Midbrain (tissue), 1 donor: ENCODE measurements at regions not wholly inside any gene's neighbourhood (a gene's known extent, or its start where the extent isn't known, plus 50 kb on each side); places are given as distances from the start of the nearest gene placed in this dataset.
"Not testable (repeated sequence)": the region's sequence is repeated elsewhere in the genome, so short reads cannot be mapped to it uniquely, and the experiment has no call there.

Source experiments
- DNase-seq: peaks from one replicate; lab custom pipeline; 2025; lab: John Stamatoyannopoulos, UW

DNA sequence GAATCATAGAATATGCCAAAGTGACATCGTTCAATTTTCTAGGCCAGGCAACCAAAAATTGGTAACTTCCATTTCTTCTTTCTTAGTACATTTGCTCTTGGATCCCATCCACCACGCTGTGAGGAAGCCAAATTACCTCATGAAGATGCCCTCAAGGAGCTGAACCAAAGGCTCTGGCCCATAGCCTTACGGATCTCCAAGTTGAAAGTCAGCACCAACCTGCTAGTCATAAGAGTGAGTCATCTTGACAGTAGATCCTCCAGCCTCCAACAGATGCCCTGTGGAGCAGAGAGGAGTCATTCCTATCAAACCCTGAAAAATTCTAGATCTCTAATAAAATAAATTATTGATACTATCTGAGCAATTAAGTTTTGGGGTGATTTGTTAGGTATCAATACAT lies 322.5 kb upstream of the COL8A1 start:
- DNase-seq: no peak

DNA sequence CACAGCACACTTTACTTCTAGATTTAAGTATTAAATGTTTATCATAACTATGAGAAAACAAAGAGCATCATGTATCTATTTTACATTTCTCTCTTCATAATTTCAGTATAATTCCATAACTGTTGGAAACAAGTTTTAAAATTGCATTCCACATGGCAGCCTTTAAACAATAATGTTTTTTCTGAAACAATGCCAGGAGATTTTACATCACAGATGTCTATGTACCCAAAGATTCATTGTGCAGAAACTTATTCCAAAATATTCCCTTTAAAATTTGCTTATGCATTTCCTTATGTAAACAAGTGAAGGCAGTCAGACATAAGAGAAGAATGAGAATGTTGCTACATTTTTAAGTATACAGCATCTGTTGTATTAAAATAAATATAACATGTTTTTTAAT lies 324.9 kb upstream of the COL8A1 start:
- DNase-seq: no peak

DNA sequence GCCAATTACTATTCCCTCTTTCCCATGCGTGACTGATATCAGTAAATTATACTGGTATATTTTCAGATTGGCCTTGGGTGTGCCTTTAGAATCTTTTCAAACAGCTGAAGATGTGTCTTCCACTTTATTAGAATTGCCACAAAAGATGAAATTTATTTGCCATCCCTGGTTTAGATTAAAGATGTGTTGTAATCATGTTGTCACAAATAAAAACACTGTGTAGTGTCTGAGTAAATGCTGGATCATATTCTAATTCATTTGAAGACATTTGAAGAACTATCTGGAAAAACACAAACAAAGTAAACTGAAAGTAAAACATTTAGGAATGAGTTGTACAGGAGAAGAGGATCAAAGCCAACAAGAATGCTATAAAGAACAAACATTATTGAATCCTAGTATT lies 339.7 kb upstream of the COL8A1 start:
- DNase-seq: no peak

DNA sequence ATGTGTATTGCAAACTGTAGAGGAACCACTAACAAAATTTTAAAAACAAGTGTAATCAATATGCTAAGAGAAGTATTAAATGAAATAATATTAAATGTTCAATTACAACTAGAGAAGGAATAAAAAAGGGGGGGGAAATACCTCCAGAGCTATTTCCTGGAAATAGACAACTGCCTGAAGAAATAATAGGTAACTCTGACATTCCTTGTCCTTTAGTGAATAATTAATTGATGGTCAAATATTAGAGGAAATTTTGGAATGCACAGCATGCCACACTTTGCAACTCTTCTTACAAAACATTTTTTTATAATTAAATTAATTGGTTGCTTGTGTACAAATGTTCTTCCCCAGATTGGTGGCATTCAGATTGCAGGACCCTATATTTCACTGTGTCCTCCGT lies 342.6 kb upstream of the COL8A1 start:
- DNase-seq: no peak

DNA sequence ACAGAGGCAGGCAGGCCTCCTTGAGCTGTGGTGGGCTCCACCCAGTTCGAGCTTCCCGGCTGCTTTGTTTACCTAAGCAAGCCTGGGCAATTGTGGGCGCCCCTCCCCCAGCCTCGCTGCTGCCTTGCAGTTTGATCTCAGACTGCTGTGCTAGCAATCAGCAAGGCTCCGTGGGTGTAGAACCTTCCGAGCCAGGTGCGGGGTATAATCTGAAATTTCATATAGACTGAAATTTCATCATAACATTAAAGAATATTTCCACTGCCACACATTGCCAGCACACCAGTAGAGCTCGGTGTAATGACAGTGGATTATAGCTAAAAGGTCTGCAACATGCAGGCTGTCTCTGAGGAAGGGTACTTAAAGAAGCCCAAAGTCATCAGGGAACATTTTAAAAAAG lies 344.3 kb upstream of the COL8A1 start:
- DNase-seq: not testable (repeated sequence)

DNA sequence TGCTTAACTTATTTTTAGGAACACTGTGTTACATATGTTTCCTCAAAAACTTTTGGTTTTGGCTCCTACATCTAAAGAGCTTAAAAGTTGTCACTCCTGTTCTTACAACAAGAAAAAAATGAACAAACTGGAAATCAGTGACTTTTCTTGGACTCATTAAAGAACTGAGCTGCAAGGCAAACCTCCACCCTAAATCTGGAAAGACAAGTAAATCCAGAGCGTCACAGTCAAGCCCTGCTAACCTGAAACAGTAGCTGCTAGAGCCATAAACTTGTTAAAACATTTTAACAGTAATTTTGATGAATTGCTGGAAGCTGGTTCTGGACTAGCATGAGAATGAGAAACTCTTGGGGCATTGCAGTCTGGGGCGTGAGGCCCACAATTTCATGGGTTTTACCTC lies 350.5 kb upstream of the COL8A1 start:
- no peak for DNase-seq

DNA sequence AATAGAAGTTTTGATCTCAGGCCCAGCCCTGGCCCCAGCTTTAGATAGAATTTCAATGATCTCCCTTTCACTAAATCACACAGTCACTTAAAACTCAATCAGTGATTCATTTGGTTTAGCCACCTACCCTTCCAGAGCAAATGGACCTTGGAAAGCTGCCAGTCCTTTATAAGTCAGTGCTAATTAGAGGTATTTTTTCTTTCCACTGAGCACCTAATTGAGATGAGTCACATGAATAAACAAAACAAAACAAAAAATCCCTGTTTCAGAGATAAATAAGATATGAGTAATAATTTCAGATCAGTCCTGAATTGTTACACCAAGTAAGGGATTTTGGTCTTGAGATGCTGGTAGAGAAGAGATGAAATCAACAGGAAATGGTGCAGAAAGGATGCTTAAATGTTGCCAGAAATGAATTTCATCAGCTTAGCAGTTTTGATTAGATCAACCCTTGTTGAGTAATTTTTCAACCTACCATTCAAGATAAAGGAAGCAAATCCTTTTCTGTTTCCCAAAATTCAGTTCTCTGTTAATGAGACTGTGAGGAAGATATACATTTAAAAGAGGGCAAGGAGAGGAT lies 352.0 kb upstream of the COL8A1 start:
- no peak for DNase-seq

DNA sequence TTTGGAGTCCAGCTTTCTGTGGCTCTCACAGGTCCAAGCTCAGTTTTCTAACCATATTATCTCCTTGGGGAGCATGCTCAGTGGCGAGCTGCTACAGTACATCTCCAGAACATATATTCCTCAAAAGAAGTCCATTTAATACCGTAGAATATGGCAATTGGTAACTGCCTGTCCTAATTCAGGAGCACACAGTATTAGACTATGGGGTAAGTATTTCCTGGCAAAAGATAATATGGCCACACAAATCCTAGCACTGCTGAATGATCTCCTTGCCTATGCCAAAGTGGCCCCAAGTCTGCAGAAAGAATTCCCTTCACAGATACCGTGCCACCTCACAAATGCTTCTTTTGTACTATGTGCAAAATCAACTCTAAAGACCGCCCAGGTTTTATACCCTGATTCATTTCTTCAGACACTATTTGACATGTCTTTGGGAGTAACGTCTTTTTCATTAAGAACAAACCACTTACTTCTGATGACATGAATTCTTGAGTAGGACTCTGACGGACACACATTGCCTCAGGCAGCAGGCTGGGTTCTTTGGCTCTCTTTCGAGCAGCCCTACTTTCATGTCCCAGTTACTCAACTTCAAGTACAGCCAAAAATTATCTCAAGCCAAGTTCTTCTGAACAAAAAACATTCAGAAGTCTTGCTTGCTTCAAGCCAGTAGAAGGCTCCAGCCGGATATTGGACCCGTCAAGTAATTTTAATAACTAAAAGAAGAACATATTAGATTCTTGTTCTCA lies 368.3 kb upstream of the DCBLD2 start:
- DNase-seq: peak; percentile 43

DNA sequence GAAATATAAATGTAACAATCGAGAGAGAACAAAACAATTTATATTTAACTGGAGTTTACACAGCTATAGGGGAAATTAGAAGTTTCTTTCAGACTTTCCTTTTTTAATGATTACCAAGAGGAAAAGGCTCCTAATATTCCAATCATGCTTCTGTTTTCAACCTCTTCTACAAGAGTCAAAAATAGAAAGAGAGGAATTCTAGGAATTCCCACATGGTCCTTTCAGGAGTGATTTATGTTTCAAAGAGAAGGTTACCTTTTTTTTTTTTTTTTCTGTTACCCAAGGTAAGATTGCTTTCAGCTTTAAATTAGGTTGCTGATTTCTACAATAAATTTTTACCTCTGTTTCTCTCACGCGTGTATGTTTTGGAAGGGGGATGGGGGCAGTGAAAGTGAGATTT lies 355.3 kb upstream of the DCBLD2 start:
- no peak for DNase-seq

DNA sequence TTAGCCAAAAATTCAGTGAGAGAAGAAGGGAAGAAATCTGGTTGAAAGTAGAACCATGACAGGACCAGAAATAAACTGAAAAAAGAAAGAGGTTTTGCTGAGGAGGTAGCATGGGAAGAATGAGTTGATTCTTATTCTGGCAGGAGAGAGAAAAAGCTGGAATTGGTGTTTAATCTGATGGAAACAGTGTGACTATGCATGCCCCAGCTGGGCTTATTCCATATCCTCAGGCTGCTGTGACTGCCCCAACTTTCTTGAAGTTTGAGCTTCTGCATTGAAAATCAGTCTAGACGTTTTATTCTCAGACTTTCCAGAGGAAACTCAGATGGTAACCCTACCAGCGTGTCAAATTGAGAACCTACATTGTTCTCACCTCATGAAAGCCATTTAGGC lies 352.5 kb upstream of the DCBLD2 start:
- no peak for DNase-seq

DNA sequence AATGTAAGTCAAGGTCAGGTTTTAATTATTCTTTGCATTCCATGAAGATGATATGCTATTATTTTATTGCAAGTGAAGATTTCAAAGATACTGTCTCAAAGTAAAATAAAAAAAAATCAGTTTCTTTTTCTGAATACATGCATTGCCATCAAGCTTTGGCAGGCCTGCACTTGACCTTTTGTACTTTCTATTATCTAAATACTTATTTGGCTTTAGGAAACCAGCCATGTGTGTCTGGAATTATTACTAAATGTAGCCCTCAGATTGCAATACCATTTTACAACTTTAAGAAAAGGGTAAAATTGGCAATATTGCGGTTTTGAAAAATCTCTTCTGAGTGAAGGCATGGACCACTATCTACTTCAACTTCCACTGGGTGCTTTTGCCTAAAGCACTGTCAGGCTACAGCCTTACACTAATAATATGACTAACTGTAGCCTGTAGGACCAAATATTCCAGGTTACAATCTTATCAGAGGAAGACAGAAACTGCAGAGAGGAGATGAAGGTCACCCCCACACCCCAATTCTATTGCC lies 349.4 kb upstream of the DCBLD2 start:
- no peak for DNase-seq

DNA sequence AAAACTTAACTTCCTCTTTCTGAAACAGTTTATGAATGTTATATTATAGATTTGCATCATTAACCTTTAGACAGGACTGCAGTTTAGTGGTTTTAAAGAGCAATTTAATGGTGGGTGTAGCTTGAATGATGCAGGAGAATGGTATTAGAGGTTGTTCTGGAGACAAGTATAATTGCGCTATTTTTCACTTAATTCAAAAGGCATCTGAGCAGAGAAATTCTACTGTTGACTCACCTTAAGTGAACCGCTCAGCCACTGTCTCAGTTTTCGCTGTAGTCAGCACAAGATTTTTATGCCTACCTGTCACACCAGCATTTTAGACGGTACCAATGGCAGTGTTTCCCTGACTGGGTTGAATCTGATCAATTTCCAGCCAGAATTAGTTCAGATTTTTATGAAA lies 348.8 kb upstream of the DCBLD2 start:
- DNase-seq: no peak

DNA sequence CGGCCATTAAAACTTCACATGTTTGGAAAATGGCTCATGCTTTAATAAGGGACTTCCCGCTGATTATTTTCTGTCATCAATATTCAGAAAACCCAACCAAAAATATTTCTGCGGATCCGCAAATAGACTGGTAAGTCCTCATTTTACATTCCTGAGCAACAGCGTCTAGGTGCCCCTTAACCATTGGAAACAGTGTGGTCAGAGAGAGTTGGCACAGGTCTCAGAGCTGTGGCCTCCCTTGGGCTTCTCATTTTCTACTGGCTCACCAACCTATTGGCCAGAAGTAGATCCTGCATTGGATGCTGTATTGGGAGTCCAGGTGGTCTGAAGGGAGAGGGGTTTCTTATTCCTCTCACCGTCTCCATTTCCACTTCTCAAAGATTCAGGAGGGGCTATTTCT lies 348.1 kb upstream of the DCBLD2 start:
- DNase-seq: no peak

DNA sequence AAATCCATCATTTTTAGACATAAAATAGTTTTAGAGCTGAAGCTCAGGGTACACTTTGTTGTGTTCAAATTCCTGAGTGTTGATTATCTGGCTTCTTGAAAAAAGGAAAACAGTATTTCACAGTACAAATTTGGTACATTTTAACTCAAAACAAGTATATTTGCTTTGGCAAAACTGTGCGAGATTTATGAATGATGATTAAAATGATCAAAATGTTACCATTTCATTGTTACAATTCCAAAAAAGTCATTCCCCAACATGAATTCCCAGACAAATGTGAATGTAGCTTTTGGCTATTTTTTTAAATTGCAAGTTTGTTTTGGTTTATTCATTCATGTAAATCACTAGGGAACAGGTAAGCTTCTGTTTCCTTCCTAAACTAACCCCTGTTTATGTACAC lies 347.4 kb upstream of the DCBLD2 start:
- DNase-seq: no peak

DNA sequence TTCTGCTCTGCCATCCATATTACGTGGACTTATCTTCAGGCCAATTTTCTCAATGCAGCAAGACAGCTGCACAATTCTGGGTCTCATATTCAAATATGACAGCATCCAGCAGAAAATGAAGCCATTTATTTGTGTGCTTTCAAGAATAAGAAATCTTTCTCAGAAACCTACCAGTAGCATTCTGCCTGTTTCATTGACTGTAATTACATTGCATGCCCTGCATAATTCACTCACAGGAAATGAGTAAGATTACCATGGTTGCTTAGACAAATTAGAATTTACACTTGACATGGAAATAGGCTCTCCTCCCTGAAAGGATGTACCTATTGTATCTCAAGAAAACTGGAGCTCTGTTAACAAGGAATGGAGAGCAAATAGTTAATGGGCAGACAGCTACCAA lies 346.6 kb upstream of the DCBLD2 start:
- no peak for DNase-seq

DNA sequence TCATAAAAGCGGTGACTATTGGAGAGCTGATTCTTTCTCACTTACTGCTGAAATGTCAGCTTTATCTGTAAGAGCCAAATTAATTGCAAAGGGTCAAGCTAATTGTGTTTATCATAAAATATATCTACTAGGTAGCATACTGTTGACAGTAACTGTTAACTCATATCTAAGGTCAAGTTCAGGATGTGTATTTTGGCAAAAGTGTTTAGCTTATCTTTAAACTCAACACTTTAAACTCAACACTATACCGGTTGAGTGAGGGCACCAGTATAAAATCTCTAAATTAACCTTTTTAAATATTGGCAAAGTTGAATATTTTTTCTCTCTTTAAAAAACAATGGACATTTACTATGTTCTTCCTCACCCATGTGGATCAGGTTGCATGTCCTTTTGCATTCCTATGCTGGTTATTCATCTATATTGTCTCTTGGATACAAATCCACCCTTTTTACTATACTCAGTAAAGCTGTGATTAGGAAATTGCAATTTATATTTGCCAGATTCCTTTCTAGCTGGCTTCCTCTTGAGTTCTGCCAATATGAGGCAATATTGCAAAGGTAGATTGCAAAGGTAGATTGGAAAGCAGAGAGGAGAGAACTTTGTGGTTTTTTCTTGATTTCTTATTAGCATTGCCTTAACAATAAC lies 344.6 kb upstream of the DCBLD2 start:
- no peak for DNase-seq

DNA sequence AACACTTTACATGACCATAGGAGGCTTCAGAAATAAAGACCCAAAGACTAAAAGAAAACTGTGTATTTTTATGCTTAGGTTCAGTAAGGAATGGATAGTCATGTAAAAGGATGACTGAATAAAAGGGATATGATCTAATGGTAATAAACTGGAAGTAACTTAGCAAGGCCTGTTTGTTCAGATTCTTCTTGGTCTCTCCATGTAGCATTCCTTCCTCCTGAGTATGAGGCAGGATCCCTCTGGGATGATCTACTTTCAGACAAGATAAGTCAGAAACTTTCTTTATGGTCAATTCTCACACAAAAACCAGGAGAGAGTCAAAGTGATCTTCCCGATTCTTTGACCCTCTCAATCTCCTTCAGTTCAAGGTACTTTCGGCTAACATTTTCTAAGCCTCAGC lies 340.8 kb upstream of the DCBLD2 start:
- no peak for DNase-seq

DNA sequence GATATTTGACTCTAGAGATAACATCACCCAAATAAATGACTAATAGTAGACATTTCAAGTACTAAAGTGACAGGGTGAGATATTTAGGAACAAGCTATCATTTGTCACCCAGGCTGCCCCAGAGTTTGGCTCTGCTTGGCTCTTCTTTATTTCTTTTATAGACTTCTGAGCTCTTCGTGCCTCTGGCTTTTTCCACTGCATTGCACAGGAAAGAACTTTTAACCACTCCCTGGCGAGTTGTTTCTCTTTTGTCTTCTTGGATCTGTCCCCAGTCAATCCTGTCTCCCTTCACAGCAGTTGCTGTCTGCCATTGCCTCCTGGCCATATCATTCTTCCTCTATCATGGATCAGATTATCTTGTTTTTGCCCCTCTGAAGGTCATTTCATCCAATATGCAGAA lies 339.2 kb upstream of the DCBLD2 start:
- DNase-seq: no peak

DNA sequence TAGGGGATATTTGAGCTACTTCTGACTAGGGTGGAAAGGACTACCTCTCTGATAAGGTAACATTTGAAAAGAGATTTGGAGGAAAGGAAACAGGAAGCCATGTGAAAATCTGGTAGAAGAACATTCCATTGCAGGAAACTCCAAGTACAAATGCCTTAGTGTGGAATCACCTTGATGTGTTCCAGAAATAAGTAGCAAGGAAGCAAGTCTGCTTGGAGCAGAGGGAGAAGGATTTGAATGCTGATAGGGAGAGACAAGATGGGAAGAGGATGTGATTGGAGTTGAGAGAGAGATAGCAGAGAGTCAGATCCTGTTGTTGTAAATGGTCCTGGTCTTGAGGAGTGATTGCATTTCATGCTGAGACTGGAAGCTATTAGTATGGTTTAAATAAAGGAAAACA lies 335.1 kb upstream of the DCBLD2 start:
- no peak for DNase-seq

DNA sequence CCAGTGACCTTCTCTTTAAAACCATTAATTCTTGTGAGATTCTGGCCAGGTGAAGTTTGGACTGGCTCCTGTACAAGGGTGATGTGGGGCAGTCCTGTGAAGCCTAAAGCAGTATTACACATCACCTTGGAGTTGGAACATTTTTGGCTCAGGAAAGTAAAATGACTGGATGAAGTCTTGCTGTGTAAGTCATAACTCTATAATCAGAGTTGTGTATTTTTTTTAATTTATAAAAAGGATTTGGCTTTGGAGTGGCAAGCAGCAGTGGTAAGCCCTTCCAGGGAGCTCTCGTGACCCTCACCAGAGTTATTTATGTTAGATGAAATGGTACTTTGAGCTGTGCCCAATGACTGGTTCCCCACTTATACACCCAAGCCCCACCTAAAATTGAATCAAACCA lies 331.2 kb upstream of the DCBLD2 start:
- DNase-seq: no peak

DNA sequence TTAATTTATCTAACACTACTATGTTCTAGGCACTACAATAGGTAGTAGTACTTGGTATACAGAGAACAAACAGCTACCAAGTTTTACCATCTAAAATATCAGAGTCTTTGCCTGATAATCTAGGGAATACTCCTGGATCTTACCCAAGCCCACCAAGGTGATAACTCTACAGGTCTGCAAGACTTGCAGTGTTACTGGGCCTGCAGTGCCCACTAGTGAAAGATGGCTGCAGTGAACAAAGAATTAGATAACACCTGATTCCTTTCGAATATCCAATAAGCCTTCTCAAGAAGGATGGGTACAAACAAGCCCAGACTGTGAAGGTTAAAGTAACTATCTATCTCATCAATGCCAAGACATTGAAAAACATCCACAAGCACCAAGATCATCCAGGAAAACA lies 317.0 kb upstream of the DCBLD2 start:
- no peak for DNase-seq

DNA sequence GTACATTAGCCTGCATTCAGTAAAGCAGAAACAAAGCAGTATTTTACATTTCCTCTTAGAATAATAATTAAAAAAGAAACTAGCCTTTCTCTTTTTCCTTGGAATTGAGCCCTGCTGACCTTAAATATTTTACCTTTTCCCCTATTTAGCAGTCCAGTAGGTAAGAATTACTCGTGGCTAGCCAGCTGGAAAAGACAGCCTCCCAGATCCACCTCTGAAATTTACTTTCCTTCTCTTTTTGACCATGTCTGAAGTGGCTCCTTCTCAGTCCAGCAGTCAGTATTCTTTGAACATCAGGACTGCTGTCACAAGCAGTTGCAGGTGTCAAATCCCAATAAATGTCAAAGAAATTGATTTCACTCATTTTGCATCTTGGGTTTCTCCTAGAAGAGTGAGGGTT lies 311.5 kb upstream of the DCBLD2 start:
- no peak for DNase-seq

DNA sequence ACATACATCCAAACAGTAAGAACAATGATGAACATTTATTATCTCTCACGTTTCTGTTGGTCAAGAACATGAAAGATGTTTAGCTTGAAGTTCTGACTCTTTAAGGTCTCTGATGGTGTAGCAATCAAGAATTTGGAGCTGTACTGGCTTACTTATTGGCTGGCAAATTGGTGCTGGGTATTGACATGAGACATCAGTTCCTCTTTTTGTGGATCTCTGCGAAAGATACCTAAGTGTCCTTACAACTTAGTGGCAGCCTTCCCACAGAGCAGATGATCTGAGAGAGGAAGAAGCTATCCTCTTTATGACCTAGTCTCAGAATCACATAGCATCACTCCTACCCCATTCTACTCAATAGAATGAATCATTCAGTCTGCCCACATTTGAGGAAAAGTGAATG lies 309.8 kb upstream of the DCBLD2 start:
- no peak for DNase-seq

DNA sequence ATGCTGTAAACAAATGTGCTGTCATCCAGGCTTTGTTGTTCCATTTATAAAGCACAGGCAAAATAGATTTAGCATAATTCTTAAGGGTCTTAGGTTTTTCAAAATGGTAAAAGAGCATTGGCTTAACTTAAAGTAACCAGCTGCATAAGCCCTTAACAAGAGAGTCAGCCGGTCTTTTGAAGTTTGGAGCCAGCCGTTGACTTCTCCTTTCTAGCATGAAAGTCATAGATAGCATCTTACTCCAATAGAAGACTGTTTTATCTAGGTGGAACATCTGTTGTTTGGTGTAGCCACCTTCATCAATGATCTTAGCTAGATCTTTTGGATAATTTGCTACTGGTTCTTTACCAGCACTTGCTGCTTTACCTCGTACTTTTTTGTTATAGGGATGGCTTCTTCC lies 297.5 kb upstream of the DCBLD2 start:
- DNase-seq: no peak
